Breast epithelium (tissue), 4 donors: ENCODE measurements at regions not wholly inside any gene's neighbourhood (a gene's known extent, or its start where the extent isn't known, plus 50 kb on each side); places are given as distances from the start of the nearest gene placed in this dataset.

Source experiments
- DNase-seq, 2 donors: peaks; one replicate each; pipeline ENCODE4 v3.0.0-alpha.2; 2019; ENCODE audit warnings: low spot score in 2 of 2
- H3K27ac ChIP-seq, 2 donors: fragments of 200-600 bp; sonication (generic) in 1 of 2; one replicate each; pipeline ENCODE4 v1.5.1; 2016 to 2019; ENCODE audit warnings: mild to moderate bottlenecking in 1 of 2
- H3K27me3 ChIP-seq, 2 donors: fragments of 200-600 bp; sonication (generic) in 1 of 2; one replicate each; pipeline versions ENCODE4 v1.5.1 to v1.6.0; 2017 to 2019; ENCODE audit warnings: control low read depth in 1 of 2, mild to moderate bottlenecking in 1 of 2
- H3K36me3 ChIP-seq: fragments of 200-600 bp; one replicate; pipeline ENCODE4 v1.5.1; 2019
- H3K4me1 ChIP-seq, 2 donors: fragments of 200-600 bp; sonication (generic); one replicate each; pipeline ENCODE4 v1.5.1; 2016 to 2019; ENCODE audit warnings: control low read depth in 1 of 2
- H3K4me3 ChIP-seq, 3 donors: fragments of 200-600 bp; sonication (generic); 1 replicate in 2 of 3; 2 replicates in 1 of 3; pipeline ENCODE4 v1.5.1; 2016 to 2019; ENCODE audit warnings: mild to moderate bottlenecking in 3 of 3, moderate library complexity in 2 of 3
- H3K9me3 ChIP-seq, 2 donors: fragments of 200-600 bp; sonication (generic) in 1 of 2; one replicate each; pipeline ENCODE4 v1.5.1; 2016 to 2019; ENCODE audit warnings: control low read depth in 1 of 2
- CTCF ChIP-seq, 3 donors: fragments of 450-650 bp; IDR thresholded peaks; one replicate each; pipeline ENCODE4 v1.5.1; 2016 to 2017; ENCODE audit warnings: antibody characterized with exemption in 3 of 3, mild to moderate bottlenecking in 3 of 3, moderate library complexity in 3 of 3
- POLR2A ChIP-seq: fragments of 450-650 bp; IDR thresholded peaks from one replicate; pipeline ENCODE4 v1.6.1; 2016; ENCODE audit warnings: antibody characterized with exemption, mild to moderate bottlenecking, moderate library complexity
- POLR2AphosphoS5 ChIP-seq, 3 donors: sonication (generic); formaldehyde crosslinking; IDR thresholded peaks; one replicate each; pipeline ENCODE4 v1.6.1; 2017; ENCODE audit warnings: antibody characterized with exemption in 3 of 3
- intact Hi-C: fragments of 100-400 bp; cut with DNase I; formaldehyde crosslinking; loops from one replicate; pipeline ENCODE4 v1.15.1; 2023; ENCODE audit warnings: low total_unique reads

- TF ChIP-seq CTCF (IDR thresholded peaks at IDR 0.05) (no peak), POLR2AphosphoS5 (IDR thresholded peaks at IDR 0.05) (no peak), POLR2A (no peak)
- peaks cover 0 to 3% of the 10 kb centered on the region in 2 donors for H3K4me1 ChIP-seq
- no peaks in the 10 kb centered on the region for H3K9me3 ChIP-seq
- H3K27me3 ChIP-seq = no peaks in the 10 kb centered on the region
- H3K4me3 ChIP-seq = no peak overlapping the region
- H3K36me3 ChIP-seq = no peaks in the 10 kb centered on the region
- intact Hi-C loops = no loop called here
- H3K27ac ChIP-seq = no peak overlapping the region
- DNase-seq = no peak
These were observed 196.2 kb upstream of the CLINT1 start for GRCh38 chr5:158055111-158055501.

DNA sequence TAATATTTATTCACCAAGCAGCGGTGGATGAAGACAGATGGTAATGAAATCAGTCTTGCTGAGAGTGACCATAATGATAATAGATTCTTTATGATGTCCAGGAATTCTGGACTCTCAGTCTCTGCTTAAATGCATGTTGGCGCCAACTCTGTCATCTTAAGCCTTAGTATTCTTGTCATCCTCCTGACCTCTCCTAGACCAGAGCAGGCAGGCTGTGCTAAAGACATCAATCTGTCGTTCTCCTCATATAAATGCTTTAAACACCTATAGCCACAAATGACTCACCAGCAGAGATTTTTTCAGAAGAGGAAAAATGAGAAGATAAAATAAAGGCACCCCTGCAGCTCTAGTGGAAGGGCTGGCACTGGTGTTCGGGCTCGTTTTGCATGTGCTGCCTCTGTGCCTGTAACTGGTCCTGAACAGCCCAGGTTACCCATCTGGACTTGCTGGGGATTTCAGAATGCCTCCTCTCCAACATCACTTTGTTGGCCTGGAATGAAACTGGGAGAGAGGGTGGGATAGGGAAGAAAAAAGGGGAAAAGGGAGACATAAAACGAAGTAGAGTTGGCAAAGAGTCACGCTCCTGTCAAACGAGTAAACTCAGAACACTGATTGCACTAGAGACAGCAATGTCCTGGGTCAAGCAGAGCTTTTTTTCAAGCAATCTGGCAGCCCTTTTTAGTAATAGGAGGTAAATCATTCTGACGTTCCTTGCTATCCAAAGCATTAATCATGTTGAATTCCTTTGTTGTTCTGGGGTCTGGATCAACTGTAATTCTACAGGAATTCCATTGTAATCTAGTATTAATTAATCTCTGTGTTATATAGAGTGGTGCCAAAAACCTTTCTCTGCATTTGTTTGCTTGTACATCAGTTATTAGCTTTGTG lies 195.5 kb upstream of the CLINT1 start:
- no peaks in the 10 kb centered on the region for H3K9me3 ChIP-seq
- TF ChIP-seq CTCF (IDR thresholded peaks at IDR 0.05) = no peak
- TF ChIP-seq POLR2A = no peak
- peak in 1 of 3 donors; percentile 50 for TF ChIP-seq POLR2AphosphoS5 (IDR thresholded peaks at IDR 0.05)
- H3K27me3 ChIP-seq = no peaks in the 10 kb centered on the region
- H3K4me1 ChIP-seq = peaks cover 0 to 3% of the 10 kb centered on the region in 2 donors
- H3K36me3 ChIP-seq = no peaks in the 10 kb centered on the region
- no peak for DNase-seq
- H3K4me3 ChIP-seq = no peak overlapping the region
- intact Hi-C loops = no loop called here
- no peak overlapping the region for H3K27ac ChIP-seq

GRCh38 chr5:158051036-158051435 lies 192.1 kb upstream of the CLINT1 start:
- Histone ChIP-seq H3K4me3 (no peak overlapping the region), H3K9me3 (no peaks in the 10 kb centered on the region), H3K27ac (no peak overlapping the region), H3K27me3 (no peaks in the 10 kb centered on the region), H3K36me3 (no peaks in the 10 kb centered on the region), H3K4me1 (peaks cover 0 to 3% of the 10 kb centered on the region in 2 donors)
- TF ChIP-seq POLR2A = no peak
- intact Hi-C loops = no loop called here
- no peak for DNase-seq

DNA sequence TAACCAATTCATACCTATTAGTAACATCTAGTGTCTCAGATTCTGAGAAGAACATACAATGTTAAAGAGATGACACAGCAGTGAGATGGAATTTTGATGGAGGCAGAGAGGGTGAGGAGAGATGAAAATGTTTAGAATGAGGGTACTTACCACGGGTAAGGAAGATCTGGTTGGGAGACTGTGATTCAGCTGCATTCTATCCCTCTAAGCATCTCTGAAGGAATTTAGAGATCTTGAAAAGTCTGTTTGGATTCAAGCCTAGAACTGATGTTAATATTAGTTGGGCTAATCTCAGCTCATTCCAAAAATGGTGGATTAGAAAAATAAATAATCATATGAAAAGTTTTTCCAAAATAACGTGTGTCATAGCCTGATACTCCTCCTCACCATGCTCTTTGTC lies 191.5 kb upstream of the CLINT1 start:
- no peak overlapping the region for H3K4me3 ChIP-seq
- H3K9me3 ChIP-seq = no peaks in the 10 kb centered on the region
- TF ChIP-seq POLR2A (no peak), POLR2AphosphoS5 (IDR thresholded peaks at IDR 0.05) (no peak), CTCF (IDR thresholded peaks at IDR 0.05) (no peak)
- intact Hi-C loops = no loop called here
- H3K4me1 ChIP-seq = peaks cover 0 to 3% of the 10 kb centered on the region in 2 donors
- no peaks in the 10 kb centered on the region for H3K36me3 ChIP-seq
- H3K27me3 ChIP-seq = no peaks in the 10 kb centered on the region
- H3K27ac ChIP-seq = no peak overlapping the region
- no peak for DNase-seq

DNA sequence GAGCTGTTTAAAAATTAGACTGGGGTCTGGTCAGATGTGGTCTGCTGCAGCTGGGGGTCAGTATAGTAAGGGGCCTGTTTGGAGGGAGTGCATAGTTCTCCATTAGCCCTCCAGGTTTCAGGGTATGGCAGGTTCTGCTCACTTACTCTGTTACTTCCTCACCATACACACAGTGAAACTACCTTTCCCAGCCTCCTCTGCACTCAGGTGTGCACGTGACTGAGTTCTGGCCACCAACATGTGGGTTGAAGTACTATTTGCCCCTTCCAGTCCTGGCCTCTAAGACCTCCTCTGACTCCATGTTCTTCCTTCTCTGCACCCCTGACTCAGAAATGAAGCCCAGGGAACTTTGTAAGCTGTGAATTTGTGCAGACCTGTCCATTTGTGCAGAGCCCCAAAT lies 190.5 kb upstream of the CLINT1 start:
- Histone ChIP-seq H3K27ac (no peak overlapping the region), H3K4me1 (peaks cover 0 to 3% of the 10 kb centered on the region in 2 donors), H3K9me3 (no peaks in the 10 kb centered on the region), H3K4me3 (no peak overlapping the region), H3K36me3 (no peaks in the 10 kb centered on the region), H3K27me3 (no peaks in the 10 kb centered on the region)
- no peak for DNase-seq
- TF ChIP-seq POLR2AphosphoS5 (IDR thresholded peaks at IDR 0.05) (no peak), CTCF (IDR thresholded peaks at IDR 0.05) (no peak), POLR2A (no peak)
- intact Hi-C loops = no loop called here
